Psoas muscle (tissue), 7 donors: ENCODE measurements at regions not wholly inside any gene's neighbourhood (a gene's known extent, or its start where the extent isn't known, plus 50 kb on each side); places are given as distances from the start of the nearest gene placed in this dataset.

Experiments used
- ATAC-seq, 4 donors: fragments of 200-7000 bp; cut with Tn5 transposase; one replicate each; pipeline ENCODE4 v1.9.1; 2020; ENCODE audit warnings: moderate library complexity in 3 of 4, mild to moderate bottlenecking in 2 of 4
- DNase-seq, 2 donors: peaks; one replicate each; pipeline ENCODE4 v3.0.0-alpha.2; 2020
- H3K27ac ChIP-seq: fragments of 200-600 bp; one replicate; pipeline ENCODE4 v1.8.0; 2022
- H3K27me3 ChIP-seq, 3 donors: fragments of 200-600 bp in 1 of 3; one replicate each; pipeline versions ENCODE4 v1.6.1 to v1.8.0; 2013 to 2022; ENCODE audit warnings: low read length in 2 of 3, mild to moderate bottlenecking in 2 of 3, moderate library complexity in 1 of 3; ENCODE audit not compliant: insufficient read depth in 3 of 3
- H3K36me3 ChIP-seq, 2 donors: fragments of 200-600 bp in 1 of 2; one replicate each; pipeline versions ENCODE4 v1.6.1 to v1.8.0; 2013 to 2022; ENCODE audit warnings: low read depth in 1 of 2, mild to moderate bottlenecking in 1 of 2, moderate library complexity in 1 of 2; ENCODE audit not compliant: insufficient read depth in 1 of 2
- H3K4me1 ChIP-seq: fragments of 200-600 bp; one replicate; pipeline ENCODE4 v1.8.0; 2022
- H3K4me3 ChIP-seq: fragments of 200-600 bp; one replicate; pipeline ENCODE4 v1.8.0; 2022; ENCODE audit warnings: mild to moderate bottlenecking
- H3K9me3 ChIP-seq: fragments of 200-600 bp; one replicate; pipeline ENCODE4 v1.8.0; 2022
- WGBS, 3 donors: extraction: QIAGEN DNeasy Blood & Tissue Kit; methylation state at CpG; one replicate each; pipeline versions ENCODE4 v1.1.6 to v1.1.7; 2013; 5-methylcytosine and 5-hydroxymethylcytosine counted together
- intact Hi-C, 2 donors: fragments of 100-400 bp; cut with DNase I; formaldehyde crosslinking; loops; one replicate each; pipeline versions ENCODE4 v1.11.0 to v1.14.2; 2022
- TF ChIP-seq, protein P1 (sequence below): fragments of 200-600 bp; IDR thresholded peaks from one replicate; pipeline ENCODE4 v1.8.0; 2022; ENCODE audit warnings: antibody characterized with exemption
- donor health status: healthy with polysubstance abuse.
- donor health status: DM: no; HTN: no; CAD: no; lungs with moderate emphysema.
- donor health status: Bipolar disorder and iron deficiency.
- donor health status: healthy.
- donor health status: DM: yes; HTN: yes; CAD: no.
- donor health status: DM: no; HTN: no; CAD: no.
- donor health status: DM: yes; HTN: yes; CAD: no.

DNA sequence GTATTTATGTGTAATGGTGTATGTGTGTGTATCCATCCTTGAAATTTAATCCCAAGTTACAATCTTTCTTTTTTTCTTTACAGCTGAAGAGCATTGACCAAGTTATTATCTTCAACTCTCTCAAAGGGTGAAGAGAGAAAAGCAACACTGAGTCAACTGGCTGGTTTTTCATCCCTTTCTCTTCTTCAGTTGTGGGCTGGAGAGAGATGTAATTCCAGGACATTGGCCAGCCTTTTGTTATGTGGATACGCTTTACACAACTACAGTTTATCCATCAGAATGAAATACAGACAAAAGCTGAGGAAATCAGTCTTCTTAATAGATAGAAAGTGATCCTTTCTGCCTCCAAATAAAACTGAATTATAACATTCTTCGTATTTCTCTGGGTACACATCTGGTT lies 357.0 kb upstream of the NCAM2 start:
- Histone ChIP-seq H3K4me3 (no peak overlapping the region), H3K4me1 (no peaks in the 10 kb centered on the region), H3K27me3 (no peaks in the 10 kb centered on the region), H3K9me3 (no peaks in the 10 kb centered on the region), H3K27ac (no peak overlapping the region), H3K36me3 (no peaks in the 10 kb centered on the region)
- intact Hi-C loops: no loop called here
- no peak for DNase-seq
- TF ChIP-seq, protein P1, sequence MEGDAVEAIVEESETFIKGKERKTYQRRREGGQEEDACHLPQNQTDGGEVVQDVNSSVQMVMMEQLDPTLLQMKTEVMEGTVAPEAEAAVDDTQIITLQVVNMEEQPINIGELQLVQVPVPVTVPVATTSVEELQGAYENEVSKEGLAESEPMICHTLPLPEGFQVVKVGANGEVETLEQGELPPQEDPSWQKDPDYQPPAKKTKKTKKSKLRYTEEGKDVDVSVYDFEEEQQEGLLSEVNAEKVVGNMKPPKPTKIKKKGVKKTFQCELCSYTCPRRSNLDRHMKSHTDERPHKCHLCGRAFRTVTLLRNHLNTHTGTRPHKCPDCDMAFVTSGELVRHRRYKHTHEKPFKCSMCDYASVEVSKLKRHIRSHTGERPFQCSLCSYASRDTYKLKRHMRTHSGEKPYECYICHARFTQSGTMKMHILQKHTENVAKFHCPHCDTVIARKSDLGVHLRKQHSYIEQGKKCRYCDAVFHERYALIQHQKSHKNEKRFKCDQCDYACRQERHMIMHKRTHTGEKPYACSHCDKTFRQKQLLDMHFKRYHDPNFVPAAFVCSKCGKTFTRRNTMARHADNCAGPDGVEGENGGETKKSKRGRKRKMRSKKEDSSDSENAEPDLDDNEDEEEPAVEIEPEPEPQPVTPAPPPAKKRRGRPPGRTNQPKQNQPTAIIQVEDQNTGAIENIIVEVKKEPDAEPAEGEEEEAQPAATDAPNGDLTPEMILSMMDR: no peak
- ATAC-seq: no peak
- 77 to 83% (median 79%) methylated on average over 2 of the region's 2 CpGs for WGBS, 3 donors

DNA sequence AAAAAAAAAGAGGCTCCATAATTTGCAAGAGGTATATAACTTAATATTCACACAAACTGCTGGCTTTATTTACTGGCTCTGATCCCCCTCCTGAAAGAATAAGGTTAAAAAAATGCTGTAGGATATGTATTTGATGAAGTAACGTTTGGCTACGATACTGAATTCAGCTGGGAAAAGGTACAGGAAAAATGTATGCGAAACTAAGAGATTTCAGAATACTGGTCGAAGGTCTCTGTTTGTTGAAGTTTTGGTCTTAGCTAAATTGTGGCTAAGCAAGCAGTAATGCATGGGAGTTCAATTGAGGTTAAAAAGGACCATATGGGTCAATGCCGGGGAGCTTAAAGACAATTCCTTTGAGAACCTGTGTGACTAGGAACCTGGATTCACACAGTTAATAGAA lies 355.5 kb upstream of the NCAM2 start:
- 61 to 73% (median 73%) methylated on average over 5 of the region's 5 CpGs for WGBS, 3 donors
- no peak overlapping the region for H3K27ac ChIP-seq
- H3K4me1 ChIP-seq: no peaks in the 10 kb centered on the region
- H3K36me3 ChIP-seq: no peaks in the 10 kb centered on the region
- H3K27me3 ChIP-seq: no peaks in the 10 kb centered on the region
- TF ChIP-seq, protein P1: no peak
- ATAC-seq (no peak), DNase-seq (no peak)
- intact Hi-C loops: no loop called here
- no peak overlapping the region for H3K4me3 ChIP-seq
- no peaks in the 10 kb centered on the region for H3K9me3 ChIP-seq

DNA sequence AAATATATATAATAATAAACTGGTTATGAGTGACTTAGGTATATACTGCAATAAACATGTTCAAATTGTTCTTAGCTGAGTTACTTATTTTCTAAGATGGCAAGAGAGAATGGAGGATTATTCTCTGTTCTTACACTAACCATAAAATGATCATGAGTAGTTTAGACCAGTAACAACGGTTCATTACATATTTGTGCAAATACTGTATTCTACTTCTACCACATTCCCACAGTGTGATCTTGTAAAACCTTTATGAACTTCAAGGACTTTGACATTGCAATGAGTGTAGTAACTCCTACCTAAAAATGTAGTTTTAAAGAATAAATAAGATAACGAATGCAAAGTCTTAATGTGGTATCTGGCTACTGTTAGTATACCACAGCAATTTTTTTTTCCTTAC lies 353.7 kb upstream of the NCAM2 start:
- Histone ChIP-seq H3K36me3 (no peaks in the 10 kb centered on the region), H3K4me3 (no peak overlapping the region), H3K27me3 (no peaks in the 10 kb centered on the region), H3K4me1 (no peaks in the 10 kb centered on the region), H3K27ac (no peak overlapping the region), H3K9me3 (no peaks in the 10 kb centered on the region)
- 80 to 84% (median 83%) methylated on average over 2 of the region's 2 CpGs for WGBS, 3 donors
- TF ChIP-seq, protein P1: no peak
- intact Hi-C loops: no loop called here
- DNase-seq: no peak
- no peak for ATAC-seq

DNA sequence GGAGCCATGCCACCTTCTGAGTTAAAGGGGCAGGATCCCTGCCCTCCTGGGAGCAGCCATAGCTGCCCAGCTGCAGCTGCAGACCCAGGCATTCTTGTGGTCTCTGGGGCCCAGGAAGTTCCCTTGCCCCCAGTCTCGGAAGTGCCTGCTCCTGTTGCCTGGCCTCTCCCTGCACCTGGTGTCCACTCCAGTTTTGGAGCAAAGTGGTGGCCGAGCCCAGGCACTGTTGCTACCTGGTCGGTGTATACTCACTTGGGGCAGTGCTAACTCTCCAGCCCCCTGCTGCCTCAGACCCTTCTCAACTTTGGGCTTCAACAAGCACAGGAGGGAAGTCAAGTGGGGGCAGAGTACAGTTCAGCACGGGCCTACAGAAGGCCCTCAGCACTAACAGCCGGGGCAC lies 352.9 kb upstream of the NCAM2 start:
- intact Hi-C loops: no loop called here
- 89 to 93% (median 91%) methylated on average over 5 of the region's 5 CpGs for WGBS, 3 donors
- H3K4me1 ChIP-seq: no peaks in the 10 kb centered on the region
- DNase-seq (no peak), ATAC-seq (no peak)
- H3K4me3 ChIP-seq: no peak overlapping the region
- TF ChIP-seq, protein P1: no peak
- no peaks in the 10 kb centered on the region for H3K27me3 ChIP-seq
- H3K36me3 ChIP-seq: no peaks in the 10 kb centered on the region
- no peak overlapping the region for H3K27ac ChIP-seq
- no peaks in the 10 kb centered on the region for H3K9me3 ChIP-seq

DNA sequence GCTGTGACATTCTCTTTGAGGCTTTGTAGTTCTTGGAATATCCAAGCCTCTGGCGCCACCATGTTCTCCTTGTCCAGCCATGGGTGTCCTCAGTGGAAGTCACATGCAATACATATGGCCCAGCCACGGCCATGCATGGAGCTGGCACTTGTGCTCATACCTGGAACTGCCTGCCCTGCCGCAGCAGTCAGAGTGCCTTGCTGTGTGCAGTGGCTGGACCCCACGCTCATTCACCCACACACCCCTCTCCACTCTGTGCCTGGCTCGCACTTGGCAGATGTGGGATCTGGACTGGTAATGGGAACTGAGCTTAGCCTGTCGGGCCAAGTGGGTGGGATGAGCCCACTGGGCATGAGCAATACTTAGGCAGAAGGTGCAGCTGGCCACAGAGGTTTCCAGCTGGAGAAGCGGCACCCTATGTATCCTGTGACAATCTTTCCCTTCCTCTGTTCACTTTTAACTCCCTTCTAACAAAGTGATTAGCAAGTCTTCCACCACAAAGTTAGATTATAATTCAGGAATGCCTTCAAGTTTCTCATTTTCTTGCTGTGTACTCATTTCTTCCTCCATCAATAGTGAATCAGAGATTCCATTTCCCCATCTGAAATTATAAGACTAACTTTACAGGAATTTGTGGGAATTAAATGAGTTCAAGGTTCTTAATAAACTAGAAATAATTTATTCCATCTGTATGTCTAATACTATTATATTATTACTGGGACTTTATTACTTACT lies 351.6 kb upstream of the NCAM2 start:
- no peak for DNase-seq

More for the DNA sequence above, 351.6 kb upstream of the NCAM2 start:
- H3K27me3 ChIP-seq: no peaks in the 10 kb centered on the region
- no peak for ATAC-seq
- H3K36me3 ChIP-seq: no peaks in the 10 kb centered on the region
- H3K9me3 ChIP-seq: no peaks in the 10 kb centered on the region
- H3K4me3 ChIP-seq: no peak overlapping the region
- intact Hi-C loops: no loop called here
- TF ChIP-seq, protein P1: no peak
- H3K4me1 ChIP-seq: no peaks in the 10 kb centered on the region
- H3K27ac ChIP-seq: no peak overlapping the region
- 82 to 84% (median 82%) methylated on average over 7 of the region's 7 CpGs for WGBS, 3 donors
